Natural killer cell (primary cell): ENCODE measurements at regions not wholly inside any gene's neighbourhood (a gene's known extent, or its start where the extent isn't known, plus 50 kb on each side); places are given as distances from the start of the nearest gene placed in this dataset.

Source experiments
- ATAC-seq, 3 donors: fragments of 150-1000 bp in 2 of 3; fragments of 200-7000 bp in 1 of 3; cut with Tn5 transposase; 1 replicate in 1 of 3; 2 replicates in 2 of 3; pipeline ENCODE4 v1.10.0; 2021; ENCODE audit warnings: mild to moderate bottlenecking in 2 of 3, moderate library complexity in 2 of 3
- DNase-seq, 2 donors: peaks; one replicate each; pipeline versions ENCODE4 v3.0.0 to v3.0.0-alpha.2; 2013 to 2021; ENCODE audit warnings: mixed read lengths in 1 of 2
- H3K27ac ChIP-seq: one replicate; pipeline ENCODE4 v1.5.1; 2013; ENCODE audit warnings: mild to moderate bottlenecking, low read length
- H3K27me3 ChIP-seq: one replicate; pipeline ENCODE4 v1.6.1; 2013; ENCODE audit warnings: low read length; ENCODE audit not compliant: control insufficient read depth, insufficient read depth
- H3K36me3 ChIP-seq: one replicate; pipeline ENCODE4 v1.6.1; 2013; ENCODE audit warnings: low read length; ENCODE audit not compliant: control insufficient read depth, insufficient read depth
- H3K4me1 ChIP-seq: one replicate; pipeline ENCODE4 v1.6.1; 2013; ENCODE audit warnings: low read length; ENCODE audit not compliant: control insufficient read depth, insufficient read depth
- H3K4me3 ChIP-seq: one replicate; pipeline ENCODE4 v1.5.1; 2013; ENCODE audit warnings: low read length
- H3K9me3 ChIP-seq: one replicate; pipeline ENCODE4 v1.6.1; 2013; ENCODE audit warnings: low read length; ENCODE audit not compliant: control insufficient read depth, insufficient read depth
- H3K27ac Mint-ChIP-seq, 2 donors: one replicate each; pipeline ENCODE4 v1.8.0; 2022; ENCODE audit warnings: mild to moderate bottlenecking in 2 of 2, mixed read lengths in 2 of 2, moderate library complexity in 1 of 2
- H3K27me3 Mint-ChIP-seq, 2 donors: one replicate each; pipeline ENCODE4 v1.8.0; 2022; ENCODE audit warnings: low read depth in 2 of 2, mixed read lengths in 2 of 2
- H3K36me3 Mint-ChIP-seq: one replicate; pipeline ENCODE4 v1.8.0; 2022; ENCODE audit warnings: mixed read lengths
- H3K4me1 Mint-ChIP-seq, 2 donors: one replicate each; pipeline ENCODE4 v1.8.0; 2022; ENCODE audit warnings: mixed read lengths in 2 of 2
- H3K4me3 Mint-ChIP-seq: one replicate; pipeline ENCODE4 v1.8.0; 2022; ENCODE audit warnings: mild to moderate bottlenecking, moderate library complexity, mixed read lengths
- H3K9me3 Mint-ChIP-seq, 2 donors: one replicate each; pipeline ENCODE4 v1.8.0; 2022; ENCODE audit warnings: mixed read lengths in 2 of 2
- CTCF ChIP-seq: fragments of 200-600 bp; IDR thresholded peaks from one replicate; pipeline ENCODE4 v1.8.0; 2022; ENCODE audit warnings: antibody characterized with exemption
- WGBS: methylation state at CpG from one replicate; pipeline ENCODE4 v1.1.7; 2013; ENCODE audit warnings: missing lambda C conversion rate; ENCODE audit not compliant: insufficient coverage; 5-methylcytosine and 5-hydroxymethylcytosine counted together
- intact Hi-C: fragments of 100-400 bp; cut with micrococcal nuclease; formaldehyde crosslinking; loops from one replicate; pipeline ENCODE4 v1.14.2; 2022

- no peak overlapping the region for H3K27ac ChIP-seq
- DNase-seq = no peak
- Mint-ChIP-seq H3K4me3 (no peak overlapping the region), H3K27ac (no peak overlapping the region), H3K36me3 (no peaks in the 10 kb centered on the region), H3K4me1 (no peaks in the 10 kb centered on the region), H3K9me3 (peaks cover 4 to 7% of the 10 kb centered on the region in 2 donors), H3K27me3 (no peaks in the 10 kb centered on the region)
- WGBS = 89% methylated on average over 4 of the region's 6 CpGs
- intact Hi-C loops = no loop called here
- no peaks in the 10 kb centered on the region for H3K9me3 ChIP-seq
- no peak for TF ChIP-seq CTCF
- no peaks in the 10 kb centered on the region for H3K27me3 ChIP-seq
- no peaks in the 10 kb centered on the region for H3K36me3 ChIP-seq
- no peaks in the 10 kb centered on the region for H3K4me1 ChIP-seq
- no peak for ATAC-seq
- no peak overlapping the region for H3K4me3 ChIP-seq
These were observed 107.0 kb upstream of the TLL1 start for GRCh38 chr4:165766018-165766417.

DNA sequence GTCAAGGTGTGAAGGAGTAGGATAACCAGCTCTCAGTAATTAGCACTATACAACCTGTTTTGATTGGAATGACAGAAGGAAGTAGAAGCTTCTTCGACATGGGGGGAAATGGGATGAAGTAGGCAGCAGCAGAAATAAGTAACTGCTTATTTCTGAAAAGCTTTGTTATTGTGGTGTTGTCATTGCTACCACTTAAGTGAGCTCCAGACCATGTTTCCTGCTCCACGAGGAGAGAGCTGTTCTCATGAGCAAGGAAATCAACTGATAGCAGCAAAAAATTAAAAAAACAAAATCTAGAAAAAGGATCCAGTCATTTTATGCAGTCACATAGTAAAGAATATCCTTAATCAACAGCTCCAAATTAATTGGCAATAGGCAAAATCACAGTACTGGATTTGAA is 106.1 kb upstream of the TLL1 start:
- WGBS = 4% methylated on average over 2 of the region's 2 CpGs
- TF ChIP-seq CTCF = no peak
- Mint-ChIP-seq H3K27ac (no peak overlapping the region), H3K4me3 (no peak overlapping the region), H3K27me3 (no peaks in the 10 kb centered on the region), H3K9me3 (peaks cover 5 to 9% of the 10 kb centered on the region in 2 donors), H3K4me1 (no peaks in the 10 kb centered on the region), H3K36me3 (no peaks in the 10 kb centered on the region)
- Histone ChIP-seq H3K9me3 (no peaks in the 10 kb centered on the region), H3K4me1 (no peaks in the 10 kb centered on the region), H3K4me3 (no peak overlapping the region), H3K36me3 (no peaks in the 10 kb centered on the region), H3K27me3 (no peaks in the 10 kb centered on the region), H3K27ac (no peak overlapping the region)
- intact Hi-C loops = no loop called here
- no peak for DNase-seq
- ATAC-seq = no peak

DNA sequence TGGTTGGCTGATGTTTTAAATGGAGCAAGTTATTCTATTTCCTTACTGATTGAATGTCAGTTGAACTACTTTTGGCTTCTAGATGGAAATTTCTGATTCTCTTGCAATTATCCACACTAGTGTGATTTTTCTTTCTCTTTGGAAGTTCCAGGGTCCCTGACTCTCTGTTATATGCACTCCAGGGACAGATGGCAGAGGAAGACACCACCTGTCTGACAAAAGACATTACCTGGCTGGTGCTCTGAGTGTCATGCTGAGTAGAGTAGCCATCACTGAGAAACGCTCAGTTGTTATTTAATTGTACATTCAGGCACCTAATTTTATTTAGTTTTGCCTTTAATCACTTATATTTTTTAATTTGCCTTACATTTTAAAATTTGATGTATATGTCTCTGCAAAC is 105.4 kb upstream of the TLL1 start:
- Mint-ChIP-seq H3K4me3 (no peak overlapping the region), H3K27ac (no peak overlapping the region), H3K27me3 (no peaks in the 10 kb centered on the region), H3K36me3 (no peaks in the 10 kb centered on the region), H3K4me1 (no peaks in the 10 kb centered on the region), H3K9me3 (peaks cover 7 to 10% of the 10 kb centered on the region in 2 donors)
- H3K27me3 ChIP-seq = no peaks in the 10 kb centered on the region
- no peak for DNase-seq
- WGBS = 73% methylated on average over 1 of the region's 1 CpG
- H3K27ac ChIP-seq = no peak overlapping the region
- no peaks in the 10 kb centered on the region for H3K36me3 ChIP-seq
- intact Hi-C loops = no loop called here
- H3K4me3 ChIP-seq = no peak overlapping the region
- no peaks in the 10 kb centered on the region for H3K4me1 ChIP-seq
- no peak for TF ChIP-seq CTCF
- ATAC-seq = no peak
- H3K9me3 ChIP-seq = no peaks in the 10 kb centered on the region

DNA sequence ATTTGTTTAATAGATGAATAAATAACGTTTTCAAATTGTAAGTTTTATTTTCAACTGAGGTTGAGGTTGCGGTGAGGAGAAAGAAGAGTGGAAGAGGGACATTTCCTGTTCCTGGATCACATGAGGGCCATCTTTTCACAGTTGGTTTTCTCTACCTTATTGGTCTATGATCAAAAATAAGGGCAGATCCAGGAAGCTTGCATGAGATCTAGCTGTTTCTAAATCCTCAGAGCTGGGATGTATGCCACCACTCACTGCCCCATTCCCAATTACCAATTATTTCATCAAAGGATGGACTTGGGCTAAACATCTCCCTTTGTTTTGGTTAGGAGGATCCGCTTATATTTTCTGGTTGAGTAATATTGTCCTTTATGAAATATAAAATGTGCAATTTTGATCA is 104.8 kb upstream of the TLL1 start:
- Histone ChIP-seq H3K36me3 (no peaks in the 10 kb centered on the region), H3K4me3 (no peak overlapping the region), H3K4me1 (no peaks in the 10 kb centered on the region), H3K27me3 (no peaks in the 10 kb centered on the region), H3K27ac (no peak overlapping the region), H3K9me3 (no peaks in the 10 kb centered on the region)
- DNase-seq = no peak
- no peak overlapping the region for H3K4me3 Mint-ChIP-seq
- no peaks in the 10 kb centered on the region for H3K27me3 Mint-ChIP-seq
- no peaks in the 10 kb centered on the region for H3K4me1 Mint-ChIP-seq
- TF ChIP-seq CTCF = no peak
- no peak overlapping the region for H3K27ac Mint-ChIP-seq
- WGBS = 92% methylated on average over 2 of the region's 3 CpGs
- no peaks in the 10 kb centered on the region for H3K36me3 Mint-ChIP-seq
- H3K9me3 Mint-ChIP-seq = peaks cover 7 to 10% of the 10 kb centered on the region in 2 donors
- no peak for ATAC-seq
- intact Hi-C loops = no loop called here
